WTC11 (cell line): ENCODE measurements at regions not wholly inside any gene's neighbourhood (a gene's known extent, or its start where the extent isn't known, plus 50 kb on each side); places are given as distances from the start of the nearest gene placed in this dataset.

Experiments used
- ATAC-seq: fragments of 200-7000 bp; cut with Tn5 transposase; 2 replicates; pipeline ENCODE4 v1.10.0; 2021; ENCODE audit warnings: mild to moderate bottlenecking, moderate library complexity
- CTCF ChIA-PET: fragments of 300-600 bp; sonication (Branson Sonifier 250); formaldehyde crosslinking; loops from one replicate; lab custom pipeline; 2021; ENCODE audit warnings: antibody characterized with exemption; lab: Charles Lee
- POLR2A ChIA-PET: fragments of 350-600 bp; sonication (Branson Sonifier 250); formaldehyde crosslinking; loops from one replicate; lab custom pipeline; 2021; ENCODE audit warnings: antibody characterized with exemption; lab: Charles Lee
- DNase-seq: peaks from one replicate; pipeline ENCODE4 v3.0.0; 2021; ENCODE audit warnings: low spot score
- H3K27ac Mint-ChIP-seq: 2 replicates; pipeline ENCODE4 v1.8.0; 2021; ENCODE audit warnings: mixed read lengths
- H3K27me3 Mint-ChIP-seq: 2 replicates; pipeline ENCODE4 v1.8.0; 2021; ENCODE audit warnings: low read depth, mild to moderate bottlenecking, moderate library complexity, mixed read lengths
- H3K36me3 Mint-ChIP-seq: 2 replicates; pipeline ENCODE4 v1.8.0; 2021; ENCODE audit warnings: mixed read lengths
- H3K4me1 Mint-ChIP-seq: 2 replicates; pipeline ENCODE4 v1.8.0; 2022; ENCODE audit warnings: mixed read lengths
- H3K4me3 Mint-ChIP-seq: 2 replicates; pipeline ENCODE4 v1.8.0; 2021; ENCODE audit warnings: mild to moderate bottlenecking, moderate library complexity, mixed read lengths
- H3K9me3 Mint-ChIP-seq: 2 replicates; pipeline ENCODE4 v1.8.0; 2021; ENCODE audit warnings: mixed read lengths
- CREB1 ChIP-seq: sonication (generic); formaldehyde crosslinking; IDR thresholded peaks from 2 replicates; pipeline ENCODE4 v1.8.0; 2023; ENCODE audit warnings: mild to moderate bottlenecking, missing genetic modification reagents
- CTCF ChIP-seq: fragments of 200-600 bp; IDR thresholded peaks from 2 replicates; pipeline ENCODE4 v1.8.0; 2022; ENCODE audit warnings: antibody characterized with exemption
- E2F1 ChIP-seq: sonication (generic); formaldehyde crosslinking; IDR thresholded peaks from 2 replicates; pipeline ENCODE4 v1.8.0; 2022; ENCODE audit warnings: mild to moderate bottlenecking, missing genetic modification reagents
- ELF4 ChIP-seq: sonication (generic); formaldehyde crosslinking; IDR thresholded peaks from 2 replicates; pipeline ENCODE4 v1.8.1; 2022; ENCODE audit warnings: low read depth, mild to moderate bottlenecking, moderate library complexity, missing genetic modification reagents
- EMX1 ChIP-seq: fragments of 250-450 bp; sonication (Bioruptor Pico); IDR thresholded peaks from 2 replicates; pipeline ENCODE4 v1.8.0; 2021; ENCODE audit warnings: mild to moderate bottlenecking
- FOXJ3 ChIP-seq: sonication (generic); formaldehyde crosslinking; IDR thresholded peaks from 2 replicates; pipeline ENCODE4 v1.9.0; 2021; ENCODE audit warnings: missing genetic modification reagents, mild to moderate bottlenecking, borderline replicate concordance
- JUN ChIP-seq: sonication (generic); formaldehyde crosslinking; IDR thresholded peaks from 2 replicates; pipeline ENCODE4 v1.8.0; 2023; ENCODE audit warnings: mild to moderate bottlenecking, missing genetic modification reagents
- KAT7 ChIP-seq: sonication (generic); formaldehyde crosslinking; IDR thresholded peaks from 2 replicates; pipeline ENCODE4 v1.8.1; 2023; ENCODE audit warnings: missing genetic modification reagents, mild to moderate bottlenecking, borderline replicate concordance
- NFATC4 ChIP-seq: fragments of 250-450 bp; sonication (Bioruptor Pico); IDR thresholded peaks from 2 replicates; pipeline ENCODE4 v1.9.0; 2021; ENCODE audit warnings: mild to moderate bottlenecking
- PRRX2 ChIP-seq: fragments of 250-450 bp; sonication (Bioruptor Pico); IDR thresholded peaks from 2 replicates; pipeline ENCODE4 v1.8.0; 2021; ENCODE audit warnings: mild to moderate bottlenecking
- RORB ChIP-seq: fragments of 250-450 bp; sonication (Bioruptor Pico); IDR thresholded peaks from 2 replicates; pipeline ENCODE4 v1.9.0; 2021; ENCODE audit warnings: mild to moderate bottlenecking
- TP53 ChIP-seq: sonication (generic); formaldehyde crosslinking; IDR thresholded peaks from 2 replicates; pipeline ENCODE4 v1.8.1; 2023; ENCODE audit warnings: mild to moderate bottlenecking, missing genetic modification reagents
- ZNF121 ChIP-seq: sonication (generic); formaldehyde crosslinking; IDR thresholded peaks from 2 replicates; pipeline ENCODE4 v1.8.0; 2023; ENCODE audit warnings: missing genetic modification reagents
- ZNF263 ChIP-seq: sonication (generic); formaldehyde crosslinking; IDR thresholded peaks from 2 replicates; pipeline ENCODE4 v1.8.1; 2022; ENCODE audit warnings: low read depth, mild to moderate bottlenecking, moderate library complexity, missing genetic modification reagents
- ZNF396 ChIP-seq: fragments of 250-450 bp; sonication (Bioruptor Pico); IDR thresholded peaks from 2 replicates; pipeline ENCODE4 v1.8.0; 2021; ENCODE audit warnings: mild to moderate bottlenecking, moderate library complexity, borderline replicate concordance
- TF ChIP-seq, protein P1 (sequence below): fragments of 250-450 bp; sonication (Bioruptor Pico); IDR thresholded peaks from 2 replicates; pipeline ENCODE4 v1.8.0; 2021; ENCODE audit warnings: mild to moderate bottlenecking
- TF ChIP-seq, protein P2 (sequence below): sonication (generic); formaldehyde crosslinking; IDR thresholded peaks from 2 replicates; pipeline ENCODE4 v1.8.0; 2023; ENCODE audit warnings: missing genetic modification reagents
- TF ChIP-seq, protein P3 (sequence below): sonication (generic); formaldehyde crosslinking; IDR thresholded peaks from 2 replicates; pipeline ENCODE4 v1.8.1; 2023; ENCODE audit warnings: mild to moderate bottlenecking, missing genetic modification reagents, moderate library complexity
- TF ChIP-seq, protein P4 (sequence below): fragments of 250-450 bp; sonication (Bioruptor Pico); conservative IDR thresholded peaks from 2 replicates; pipeline ENCODE4 v1.9.0; 2021; ENCODE audit warnings: mild to moderate bottlenecking

DNA sequence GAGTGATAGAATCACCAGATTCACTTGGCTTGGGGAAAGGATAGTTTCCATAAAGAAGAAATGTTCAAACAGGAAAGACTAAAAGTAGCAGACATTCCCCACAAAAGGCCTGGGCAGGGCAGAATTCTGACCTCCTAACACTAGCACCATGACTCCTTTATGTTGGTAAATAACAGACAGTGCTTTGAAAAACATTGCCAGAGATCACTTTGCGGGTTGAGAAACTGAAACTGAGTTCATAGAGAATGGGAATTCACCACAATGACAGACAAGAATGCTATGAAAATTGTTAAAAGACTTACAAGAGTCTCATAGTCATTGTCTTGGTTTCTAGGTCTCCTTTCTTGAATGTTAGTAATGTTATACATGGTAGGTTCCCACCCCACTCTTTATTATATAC lies 172.5 kb upstream of the GLRA1 start:
- peaks cover 1% of the 10 kb centered on the region; the same call in 1 of the 2 replicates for H3K9me3 Mint-ChIP-seq
- peak; percentile 55 for ATAC-seq
- peaks cover 21% of the 10 kb centered on the region for H3K4me1 Mint-ChIP-seq
- H3K27me3 Mint-ChIP-seq, result peaks cover 4% of the 10 kb centered on the region; the same call in 1 of the 2 replicates
- TF ChIP-seq CTCF, result no peak
- no peak for TF ChIP-seq TP53 (CRISPR knock-in tag)
- TF ChIP-seq FOXJ3 (CRISPR knock-in tag), result no peak
- no peak for TF ChIP-seq ZNF121
- TF ChIP-seq PRRX2, result no peak
- no peak for TF ChIP-seq NFATC4 (CRISPR knock-in tag)
- TF ChIP-seq ZNF396 (CRISPR knock-in tag), result no peak
- TF ChIP-seq, protein P1, sequence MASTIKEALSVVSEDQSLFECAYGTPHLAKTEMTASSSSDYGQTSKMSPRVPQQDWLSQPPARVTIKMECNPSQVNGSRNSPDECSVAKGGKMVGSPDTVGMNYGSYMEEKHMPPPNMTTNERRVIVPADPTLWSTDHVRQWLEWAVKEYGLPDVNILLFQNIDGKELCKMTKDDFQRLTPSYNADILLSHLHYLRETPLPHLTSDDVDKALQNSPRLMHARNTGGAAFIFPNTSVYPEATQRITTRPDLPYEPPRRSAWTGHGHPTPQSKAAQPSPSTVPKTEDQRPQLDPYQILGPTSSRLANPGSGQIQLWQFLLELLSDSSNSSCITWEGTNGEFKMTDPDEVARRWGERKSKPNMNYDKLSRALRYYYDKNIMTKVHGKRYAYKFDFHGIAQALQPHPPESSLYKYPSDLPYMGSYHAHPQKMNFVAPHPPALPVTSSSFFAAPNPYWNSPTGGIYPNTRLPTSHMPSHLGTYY, result no peak
- no peak for TF ChIP-seq ELF4
- TF ChIP-seq, protein P2, sequence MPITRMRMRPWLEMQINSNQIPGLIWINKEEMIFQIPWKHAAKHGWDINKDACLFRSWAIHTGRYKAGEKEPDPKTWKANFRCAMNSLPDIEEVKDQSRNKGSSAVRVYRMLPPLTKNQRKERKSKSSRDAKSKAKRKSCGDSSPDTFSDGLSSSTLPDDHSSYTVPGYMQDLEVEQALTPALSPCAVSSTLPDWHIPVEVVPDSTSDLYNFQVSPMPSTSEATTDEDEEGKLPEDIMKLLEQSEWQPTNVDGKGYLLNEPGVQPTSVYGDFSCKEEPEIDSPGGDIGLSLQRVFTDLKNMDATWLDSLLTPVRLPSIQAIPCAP (CRISPR knock-in tag), result no peak
- no peak for TF ChIP-seq CREB1 (CRISPR knock-in tag)
- TF ChIP-seq KAT7 (CRISPR knock-in tag), result no peak
- POLR2A ChIA-PET, result no interaction called here
- no peak overlapping the region for H3K27ac Mint-ChIP-seq
- CTCF ChIA-PET, result no interaction called here
- no peak overlapping the region for H3K4me3 Mint-ChIP-seq
- DNase-seq, result no peak
- no peaks in the 10 kb centered on the region for H3K36me3 Mint-ChIP-seq

DNA sequence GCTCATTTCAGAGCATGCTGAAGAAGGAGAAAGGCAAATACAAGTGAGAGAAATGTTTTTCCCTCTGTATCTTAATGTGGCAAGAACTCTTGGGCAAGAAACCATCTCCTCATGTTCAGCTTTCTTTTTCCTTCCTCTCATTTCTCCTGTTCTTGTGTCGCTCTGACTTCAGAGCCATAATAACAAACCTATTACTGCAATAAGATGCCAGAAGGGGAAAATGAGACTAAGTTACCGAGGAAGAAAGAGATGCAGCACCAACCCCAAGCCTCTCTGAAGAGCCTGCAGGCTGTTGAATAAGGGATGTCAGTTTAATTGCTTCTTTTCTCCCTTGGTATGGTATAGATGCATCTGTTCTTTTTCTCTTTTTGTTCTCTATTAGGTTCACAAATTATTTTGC lies 170.1 kb upstream of the GLRA1 start:
- ChIA-PET CTCF (interaction anchor here (2.6 kb wide), 1 partner anchor 269 kb away, joined by 8 read pairs; no protein-coding TSS in a partner anchor), POLR2A (no interaction called here)
- Mint-ChIP-seq H3K27me3 (peaks cover 9% of the 10 kb centered on the region; the same call in 1 of the 2 replicates), H3K36me3 (no peaks in the 10 kb centered on the region), H3K4me3 (no peak overlapping the region), H3K4me1 (peaks cover 21% of the 10 kb centered on the region), H3K27ac (no peak overlapping the region), H3K9me3 (no peaks in the 10 kb centered on the region)
- ATAC-seq (no peak), DNase-seq (no peak)
- TF ChIP-seq JUN (CRISPR knock-in tag) (no peak), RORB (CRISPR knock-in tag) (no peak), E2F1 (CRISPR knock-in tag) (no peak), EMX1 (CRISPR knock-in tag) (no peak), ZNF263 (CRISPR knock-in tag) (no peak)
- TF ChIP-seq, protein P3, sequence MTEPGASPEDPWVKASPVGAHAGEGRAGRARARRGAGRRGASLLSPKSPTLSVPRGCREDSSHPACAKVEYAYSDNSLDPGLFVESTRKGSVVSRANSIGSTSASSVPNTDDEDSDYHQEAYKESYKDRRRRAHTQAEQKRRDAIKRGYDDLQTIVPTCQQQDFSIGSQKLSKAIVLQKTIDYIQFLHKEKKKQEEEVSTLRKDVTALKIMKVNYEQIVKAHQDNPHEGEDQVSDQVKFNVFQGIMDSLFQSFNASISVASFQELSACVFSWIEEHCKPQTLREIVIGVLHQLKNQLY (CRISPR knock-in tag), result no peak
- TF ChIP-seq, protein P4, sequence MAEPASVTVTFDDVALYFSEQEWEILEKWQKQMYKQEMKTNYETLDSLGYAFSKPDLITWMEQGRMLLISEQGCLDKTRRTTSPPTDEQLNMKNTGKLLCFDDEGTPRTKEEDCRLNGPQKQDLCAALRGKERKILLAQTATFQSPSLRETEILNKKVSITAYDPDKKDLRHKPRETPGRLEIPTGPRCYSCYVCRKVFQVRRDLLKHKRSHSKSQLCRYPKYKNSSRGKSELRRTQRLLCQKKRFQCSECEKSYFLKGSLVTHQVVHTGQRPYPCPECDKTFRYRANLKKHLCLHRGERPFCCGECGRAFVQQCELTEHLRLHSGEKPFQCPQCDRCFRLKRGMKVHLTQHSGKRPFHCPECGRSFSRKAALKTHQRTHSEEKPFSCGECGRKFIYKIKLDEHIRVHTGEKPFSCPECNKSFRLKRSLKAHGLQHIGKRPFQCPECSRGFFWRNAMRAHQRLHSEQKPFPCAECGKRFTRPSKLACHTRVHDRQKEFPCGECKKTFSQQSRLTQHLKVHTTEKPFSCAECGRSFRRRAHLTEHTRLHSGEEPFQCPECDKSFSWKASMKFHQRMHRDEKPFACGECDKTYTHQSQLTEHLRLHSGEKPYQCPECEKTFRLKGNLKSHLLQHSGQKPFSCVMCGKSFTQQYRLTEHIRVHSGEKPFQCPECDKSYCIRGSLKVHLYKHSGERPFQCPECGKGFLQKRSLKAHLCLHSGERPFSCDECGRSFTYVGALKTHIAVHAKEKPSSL (CRISPR knock-in tag), result no peak
